ENCODE measurements at regions not wholly inside any gene's neighbourhood (a gene's known extent, or its start where the extent isn't known, plus 50 kb on each side); places are given as distances from the start of the nearest gene placed in this dataset.

- Histone ChIP-seq H3K27me3 (replicated peaks; ENCODE audit: insufficient read depth, low read depth, low read length, poor library complexity) (no peaks in the 10 kb centered on the region), H3K4me1 (ENCODE audit: insufficient read depth, low read length, poor library complexity, severe bottlenecking) (no peaks in the 10 kb centered on the region), H3K9me3 (ENCODE audit: low read depth, low read length, poor library complexity, severe bottlenecking) (peaks cover 14% of the 10 kb centered on the region), H3K4me3 (ENCODE audit: low read depth, low read length, poor library complexity, severe bottlenecking) (no peak overlapping the region), H3K36me3 (ENCODE audit: insufficient read depth, low read length, poor library complexity, severe bottlenecking) (no peaks in the 10 kb centered on the region), H3K27ac (ENCODE audit: low read depth, low read length, poor library complexity, severe bottlenecking) (no peak overlapping the region)
- no TSS peak for BruUV-seq (replicated peaks)
- POLR2A ChIA-PET (ENCODE audit: low non-redundant PET): no interaction called here
- no peak for DNase-seq (ENCODE audit: low spot score)
- intact Hi-C loops (cut with micrococcal nuclease; ENCODE audit: unreplicated experiment): no loop called here
- TF ChIP-seq EZH2 (IDR thresholded peaks at IDR 0.05; ENCODE audit: borderline replicate concordance, low read depth, low read length, poor library complexity, severe bottlenecking): no peak
- CTCF ChIA-PET: no interaction called here
These were observed 212.8 kb downstream of the SPANXN3 start for GRCh38 chrX:143304518-143304917.

- H3K4me1 ChIP-seq (ENCODE audit: insufficient read depth, low read length, poor library complexity, severe bottlenecking): no peaks in the 10 kb centered on the region
- H3K9me3 ChIP-seq (ENCODE audit: low read depth, low read length, poor library complexity, severe bottlenecking): peaks cover 14% of the 10 kb centered on the region
- no peaks in the 10 kb centered on the region for H3K27me3 ChIP-seq (replicated peaks; ENCODE audit: insufficient read depth, low read depth, low read length, poor library complexity)
- CTCF ChIA-PET: no interaction called here
- TF ChIP-seq EZH2 (IDR thresholded peaks at IDR 0.05; ENCODE audit: borderline replicate concordance, low read depth, low read length, poor library complexity, severe bottlenecking) (no peak), CTCF (conservative IDR thresholded peaks at IDR 0.05; ENCODE audit: low read depth, low read length) (no peak)
- DNase-seq (ENCODE audit: low spot score): no peak
- H3K36me3 ChIP-seq (ENCODE audit: insufficient read depth, low read length, poor library complexity, severe bottlenecking): no peaks in the 10 kb centered on the region
- intact Hi-C loops (cut with micrococcal nuclease; ENCODE audit: unreplicated experiment): no loop called here
- POLR2A ChIA-PET (ENCODE audit: low non-redundant PET): no interaction called here
- H3K4me3 ChIP-seq (ENCODE audit: low read depth, low read length, poor library complexity, severe bottlenecking): no peak overlapping the region
- H3K27ac ChIP-seq (ENCODE audit: low read depth, low read length, poor library complexity, severe bottlenecking): no peak overlapping the region
- BruUV-seq (replicated peaks): no TSS peak
These were observed 213.2 kb downstream of the SPANXN3 start for GRCh38 chrX:143304025-143304424.

DNA sequence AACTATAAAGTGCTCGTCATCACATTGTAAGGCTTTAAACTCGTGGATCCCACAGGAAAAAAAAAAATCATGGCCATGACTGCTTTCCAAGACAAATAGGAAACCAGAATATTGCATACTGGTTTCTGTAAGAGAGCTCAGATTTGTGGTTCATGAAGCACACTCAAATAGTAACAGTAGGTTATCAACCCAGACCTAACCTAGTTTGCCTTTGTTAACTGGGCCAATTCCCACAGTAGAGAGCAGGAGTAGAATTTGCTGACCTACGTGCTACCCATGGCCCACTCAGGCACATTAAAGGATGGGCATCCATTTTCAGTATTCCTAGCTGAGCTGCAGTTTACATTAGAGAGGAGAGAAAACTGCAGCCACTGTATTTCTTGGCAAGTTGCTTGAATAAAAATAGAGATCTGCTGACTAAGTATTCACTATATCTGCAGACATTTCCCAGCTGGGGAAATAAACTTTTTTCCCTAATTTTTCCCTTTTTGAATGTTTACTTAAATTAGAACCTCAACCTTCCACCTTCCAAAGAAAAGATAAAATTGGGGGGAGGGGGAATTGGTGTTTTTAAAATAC is 218.5 kb downstream of the SPANXN3 start:
- no peak for DNase-seq (ENCODE audit: low spot score)
- no peak for TF ChIP-seq CTCF (conservative IDR thresholded peaks at IDR 0.05; ENCODE audit: low read depth, low read length)
- TF ChIP-seq EZH2 (IDR thresholded peaks at IDR 0.05; ENCODE audit: borderline replicate concordance, low read depth, low read length, poor library complexity, severe bottlenecking): no peak
- no peaks in the 10 kb centered on the region for H3K36me3 ChIP-seq (ENCODE audit: insufficient read depth, low read length, poor library complexity, severe bottlenecking)
- no TSS peak for BruUV-seq (replicated peaks)
- H3K4me1 ChIP-seq (ENCODE audit: insufficient read depth, low read length, poor library complexity, severe bottlenecking): no peaks in the 10 kb centered on the region
- POLR2A ChIA-PET (ENCODE audit: low non-redundant PET): no interaction called here
- H3K9me3 ChIP-seq (ENCODE audit: low read depth, low read length, poor library complexity, severe bottlenecking): peaks cover 9% of the 10 kb centered on the region
- no peaks in the 10 kb centered on the region for H3K27me3 ChIP-seq (replicated peaks; ENCODE audit: insufficient read depth, low read depth, low read length, poor library complexity)
- H3K27ac ChIP-seq (ENCODE audit: low read depth, low read length, poor library complexity, severe bottlenecking): no peak overlapping the region
- H3K4me3 ChIP-seq (ENCODE audit: low read depth, low read length, poor library complexity, severe bottlenecking): no peak overlapping the region
- CTCF ChIA-PET: no interaction called here
- intact Hi-C loops (cut with micrococcal nuclease; ENCODE audit: unreplicated experiment): no loop called here

DNA sequence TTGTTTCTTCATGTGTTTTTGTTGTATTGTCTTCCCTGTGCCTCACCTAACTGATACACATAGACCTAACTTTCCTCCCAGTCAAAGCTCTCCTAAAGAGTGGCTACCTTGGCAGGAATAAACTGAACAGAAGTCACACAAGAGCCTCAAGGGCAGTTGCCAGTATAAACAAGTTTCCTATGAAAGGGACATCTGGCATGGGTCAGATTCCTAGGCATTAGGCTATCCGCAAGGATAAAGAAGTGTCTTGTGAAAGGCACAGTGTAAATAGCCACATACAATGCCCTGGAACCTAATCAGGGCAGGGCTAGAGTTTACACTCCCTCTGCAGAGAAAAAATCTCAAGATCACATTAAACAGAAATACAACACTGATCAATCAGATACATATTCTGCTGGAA is 220.8 kb downstream of the SPANXN3 start:
- ChIA-PET POLR2A (ENCODE audit: low non-redundant PET) (no interaction called here), CTCF (no interaction called here)
- no TSS peak for BruUV-seq (replicated peaks)
- TF ChIP-seq EZH2 (IDR thresholded peaks at IDR 0.05; ENCODE audit: borderline replicate concordance, low read depth, low read length, poor library complexity, severe bottlenecking) (no peak), CTCF (conservative IDR thresholded peaks at IDR 0.05; ENCODE audit: low read depth, low read length) (no peak)
- Histone ChIP-seq H3K9me3 (ENCODE audit: low read depth, low read length, poor library complexity, severe bottlenecking) (peaks cover 8% of the 10 kb centered on the region), H3K4me1 (ENCODE audit: insufficient read depth, low read length, poor library complexity, severe bottlenecking) (no peaks in the 10 kb centered on the region), H3K36me3 (ENCODE audit: insufficient read depth, low read length, poor library complexity, severe bottlenecking) (no peaks in the 10 kb centered on the region), H3K27ac (ENCODE audit: low read depth, low read length, poor library complexity, severe bottlenecking) (no peak overlapping the region), H3K4me3 (ENCODE audit: low read depth, low read length, poor library complexity, severe bottlenecking) (no peak overlapping the region), H3K27me3 (replicated peaks; ENCODE audit: insufficient read depth, low read depth, low read length, poor library complexity) (no peaks in the 10 kb centered on the region)
- intact Hi-C loops (cut with micrococcal nuclease; ENCODE audit: unreplicated experiment): no loop called here
- DNase-seq (ENCODE audit: low spot score): no peak

All from A673 (cell line).